GM21390 (cell line): ENCODE measurements at regions not wholly inside any gene's neighbourhood (a gene's known extent, or its start where the extent isn't known, plus 50 kb on each side); places are given as distances from the start of the nearest gene placed in this dataset.
"Not testable (repeated sequence)": the region's sequence is repeated elsewhere in the genome, so short reads cannot be mapped to it uniquely, and the experiment has no call there.

ENCODE experiments used
- ATAC-seq: cut with Tn5 transposase; IDR thresholded peaks from one replicate; pipeline ENCODE4 v1.9.1; 2021; ENCODE audit not compliant: unreplicated experiment

GRCh38 chr1:224529844-224530243 is 86.3 kb upstream of the CNIH3 start:
- ATAC-seq = no peak

- no peak for ATAC-seq
These were observed 82.6 kb upstream of the CNIH3 start for GRCh38 chr1:224533517-224533916.

GRCh38 chr1:224534731-224535130 is 81.4 kb upstream of the CNIH3 start:
- no peak for ATAC-seq

GRCh38 chr1:224535641-224536040 is 80.5 kb upstream of the CNIH3 start:
- no peak for ATAC-seq

GRCh38 chr1:224539971-224540370 is 76.1 kb upstream of the CNIH3 start:
- ATAC-seq = no peak

GRCh38 chr1:224540535-224540934 is 75.6 kb upstream of the CNIH3 start:
- no peak for ATAC-seq

- ATAC-seq = no peak
These were observed 74.9 kb upstream of the CNIH3 start for GRCh38 chr1:224541072-224541790.

- no peak for ATAC-seq
These were observed 74.1 kb upstream of the CNIH3 start for GRCh38 chr1:224541901-224542630.

- ATAC-seq = no peak
These were observed 73.2 kb upstream of the CNIH3 start for GRCh38 chr1:224542783-224543440.

- no peak for ATAC-seq
These were observed 72.7 kb upstream of the CNIH3 start for GRCh38 chr1:224543453-224543852.

- no peak for ATAC-seq
These were observed 71.6 kb upstream of the CNIH3 start for GRCh38 chr1:224544346-224545110.

- ATAC-seq = no peak
These were observed 70.5 kb upstream of the CNIH3 start for GRCh38 chr1:224545571-224545970.

GRCh38 chr1:224548676-224549075 is 67.4 kb upstream of the CNIH3 start:
- no peak for ATAC-seq

- ATAC-seq = not testable (repeated sequence)
These were observed 64.9 kb upstream of the CNIH3 start for GRCh38 chr1:224551189-224551588.

GRCh38 chr1:224554056-224554455 is 62.1 kb upstream of the CNIH3 start:
- no peak for ATAC-seq

GRCh38 chr1:224554620-224555259 is 61.4 kb upstream of the CNIH3 start:
- no peak for ATAC-seq

- no peak for ATAC-seq
These were observed 57.2 kb upstream of the CNIH3 start for GRCh38 chr1:224558904-224559303.

- no peak for ATAC-seq
These were observed 56.0 kb upstream of the CNIH3 start for GRCh38 chr1:224559981-224560728.

GRCh38 chr1:224562881-224563280 is 53.2 kb upstream of the CNIH3 start:
- not testable (repeated sequence) for ATAC-seq

- no peak for ATAC-seq
These were observed 52.5 kb upstream of the CNIH3 start for GRCh38 chr1:224563666-224564065.
